SKM-1 treated with dmso at 0.1 percent for 144 hours (cell line): ENCODE measurements at regions not wholly inside any gene's neighbourhood (a gene's known extent, or its start where the extent isn't known, plus 50 kb on each side); places are given as distances from the start of the nearest gene placed in this dataset.
"Not testable (repeated sequence)": the region's sequence is repeated elsewhere in the genome, so short reads cannot be mapped to it uniquely, and the experiment has no call there.

Source experiments
- DNase-seq: peaks from one replicate; lab custom pipeline; 2025; ENCODE audit not compliant: unreplicated experiment; lab: John Stamatoyannopoulos, UW

GRCh38 chr1:29934255-29934772 lies 698.0 kb downstream of the PTPRU start:
- DNase-seq: no peak

- no peak for DNase-seq
Measured at GRCh38 chr1:29933067-29933466, 696.7 kb downstream of the PTPRU start.

GRCh38 chr1:29932626-29933025 lies 696.3 kb downstream of the PTPRU start:
- no peak for DNase-seq

- no peak for DNase-seq
Measured at GRCh38 chr1:29931477-29932175, 695.3 kb downstream of the PTPRU start.

GRCh38 chr1:29925058-29925457 lies 688.7 kb downstream of the PTPRU start:
- DNase-seq: no peak

- no peak for DNase-seq
Measured at GRCh38 chr1:29924017-29924431, 687.7 kb downstream of the PTPRU start.

GRCh38 chr1:29921741-29922140 lies 685.4 kb downstream of the PTPRU start:
- no peak for DNase-seq

- no peak for DNase-seq
Measured at GRCh38 chr1:29920784-29921183, 684.5 kb downstream of the PTPRU start.

- no peak for DNase-seq
Measured at GRCh38 chr1:29920316-29920715, 684.0 kb downstream of the PTPRU start.

GRCh38 chr1:29919041-29919440 lies 682.7 kb downstream of the PTPRU start:
- not testable (repeated sequence) for DNase-seq

- no peak for DNase-seq
Measured at GRCh38 chr1:29916656-29917369, 680.5 kb downstream of the PTPRU start.

- DNase-seq: no peak
Measured at GRCh38 chr1:29914936-29915335, 678.6 kb downstream of the PTPRU start.

GRCh38 chr1:29912425-29912824 lies 676.1 kb downstream of the PTPRU start:
- DNase-seq: no peak

GRCh38 chr1:29909962-29910361 lies 673.6 kb downstream of the PTPRU start:
- no peak for DNase-seq

GRCh38 chr1:29907596-29907995 lies 671.3 kb downstream of the PTPRU start:
- no peak for DNase-seq

- no peak for DNase-seq
Measured at GRCh38 chr1:29906927-29907326, 670.6 kb downstream of the PTPRU start.

- no peak for DNase-seq
Measured at GRCh38 chr1:29903548-29904166, 667.3 kb downstream of the PTPRU start.

- no peak for DNase-seq
Measured at GRCh38 chr1:29901624-29902325, 665.5 kb downstream of the PTPRU start.

GRCh38 chr1:29900712-29901111 lies 664.4 kb downstream of the PTPRU start:
- DNase-seq: no peak

GRCh38 chr1:29900104-29900679 lies 663.9 kb downstream of the PTPRU start:
- no peak for DNase-seq
